Endothelial cell (in vitro differentiated cells): ENCODE measurements at regions not wholly inside any gene's neighbourhood (a gene's known extent, or its start where the extent isn't known, plus 50 kb on each side); places are given as distances from the start of the nearest gene placed in this dataset.

ENCODE experiments used
- DNase-seq: peaks from one replicate; pipeline ENCODE4 v3.0.0; 2021; ENCODE audit warnings: low spot score
- H3K27ac Mint-ChIP-seq: one replicate; pipeline ENCODE4 v1.8.0; 2021; ENCODE audit warnings: mixed read lengths, inconsistent platforms; ENCODE audit not compliant: unreplicated experiment
- H3K27me3 Mint-ChIP-seq: one replicate; pipeline ENCODE4 v1.8.0; 2021; ENCODE audit warnings: mild to moderate bottlenecking, moderate library complexity, mixed read lengths, inconsistent platforms; ENCODE audit not compliant: unreplicated experiment
- H3K36me3 Mint-ChIP-seq: one replicate; pipeline ENCODE4 v1.8.0; 2021; ENCODE audit warnings: mild to moderate bottlenecking, low read depth, mixed read lengths, inconsistent platforms; ENCODE audit not compliant: unreplicated experiment
- H3K4me1 Mint-ChIP-seq: one replicate; pipeline ENCODE4 v1.8.0; 2021; ENCODE audit warnings: mild to moderate bottlenecking, mixed read lengths, inconsistent platforms; ENCODE audit not compliant: unreplicated experiment
- H3K4me3 Mint-ChIP-seq: one replicate; pipeline ENCODE4 v1.8.0; 2021; ENCODE audit warnings: mild to moderate bottlenecking, mixed read lengths, inconsistent platforms; ENCODE audit not compliant: unreplicated experiment
- H3K9me3 Mint-ChIP-seq: one replicate; pipeline ENCODE4 v1.8.0; 2021; ENCODE audit warnings: mixed read lengths, inconsistent platforms; ENCODE audit not compliant: unreplicated experiment
- TF ChIP-seq, protein P1 (sequence below): fragments of 200-600 bp; sonication (generic); IDR thresholded peaks from one replicate; pipeline ENCODE4 v1.5.0; 2021; ENCODE audit warnings: antibody characterized with exemption; ENCODE audit not compliant: unreplicated experiment

DNA sequence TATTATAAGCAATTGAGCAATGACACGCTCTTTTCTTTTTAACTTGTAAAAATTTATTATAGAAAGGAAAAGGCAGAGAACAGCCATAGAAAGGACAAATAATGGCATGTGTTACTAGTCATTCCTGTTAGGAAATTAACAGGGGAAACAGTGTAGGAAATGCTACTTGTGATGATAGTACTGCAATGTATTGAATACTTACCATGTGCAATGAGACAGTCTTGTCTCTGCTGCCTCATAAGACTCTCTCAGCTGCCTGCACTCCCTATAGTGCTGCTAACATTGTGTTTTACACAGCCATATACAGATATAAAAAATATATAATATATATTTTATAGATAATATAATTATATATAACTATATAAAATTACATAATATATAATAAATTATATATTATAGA lies 62.3 kb upstream of the SHOX start:
- TF ChIP-seq, protein P1, sequence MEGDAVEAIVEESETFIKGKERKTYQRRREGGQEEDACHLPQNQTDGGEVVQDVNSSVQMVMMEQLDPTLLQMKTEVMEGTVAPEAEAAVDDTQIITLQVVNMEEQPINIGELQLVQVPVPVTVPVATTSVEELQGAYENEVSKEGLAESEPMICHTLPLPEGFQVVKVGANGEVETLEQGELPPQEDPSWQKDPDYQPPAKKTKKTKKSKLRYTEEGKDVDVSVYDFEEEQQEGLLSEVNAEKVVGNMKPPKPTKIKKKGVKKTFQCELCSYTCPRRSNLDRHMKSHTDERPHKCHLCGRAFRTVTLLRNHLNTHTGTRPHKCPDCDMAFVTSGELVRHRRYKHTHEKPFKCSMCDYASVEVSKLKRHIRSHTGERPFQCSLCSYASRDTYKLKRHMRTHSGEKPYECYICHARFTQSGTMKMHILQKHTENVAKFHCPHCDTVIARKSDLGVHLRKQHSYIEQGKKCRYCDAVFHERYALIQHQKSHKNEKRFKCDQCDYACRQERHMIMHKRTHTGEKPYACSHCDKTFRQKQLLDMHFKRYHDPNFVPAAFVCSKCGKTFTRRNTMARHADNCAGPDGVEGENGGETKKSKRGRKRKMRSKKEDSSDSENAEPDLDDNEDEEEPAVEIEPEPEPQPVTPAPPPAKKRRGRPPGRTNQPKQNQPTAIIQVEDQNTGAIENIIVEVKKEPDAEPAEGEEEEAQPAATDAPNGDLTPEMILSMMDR, result no peak
- H3K4me3 Mint-ChIP-seq, result no peak overlapping the region
- H3K36me3 Mint-ChIP-seq, result peaks cover 17% of the 10 kb centered on the region
- peaks cover 35% of the 10 kb centered on the region for H3K9me3 Mint-ChIP-seq
- H3K27me3 Mint-ChIP-seq, result peaks cover 3% of the 10 kb centered on the region
- DNase-seq, result no peak
- H3K27ac Mint-ChIP-seq, result no peak overlapping the region
- no peaks in the 10 kb centered on the region for H3K4me1 Mint-ChIP-seq

DNA sequence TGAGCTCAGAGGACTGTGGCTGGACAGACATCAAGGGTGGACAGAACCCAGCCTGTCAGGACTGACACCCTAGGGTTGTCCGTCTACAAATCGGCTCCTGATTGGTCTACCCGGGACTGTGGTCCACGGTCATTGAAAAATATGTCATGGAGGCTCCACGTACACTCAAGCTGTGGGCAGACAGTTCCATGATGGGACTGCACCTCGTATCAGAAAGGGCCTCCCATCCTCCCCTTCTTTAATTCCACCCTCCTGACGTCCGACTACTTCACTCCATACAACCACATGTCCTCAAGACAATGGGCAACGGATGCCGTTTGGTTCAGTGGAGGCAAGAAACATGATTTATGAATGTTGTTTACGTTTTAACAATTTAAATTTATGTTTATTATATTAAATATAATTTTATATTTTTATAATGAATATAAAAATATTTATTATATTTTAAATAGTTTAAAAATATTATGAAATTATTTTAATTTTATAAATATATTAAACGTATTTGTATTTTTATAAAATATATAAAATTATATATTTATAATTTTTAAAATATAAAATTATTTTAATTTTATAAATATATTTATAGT lies 58.0 kb upstream of the SHOX start:
- TF ChIP-seq, protein P1, result no peak
- Mint-ChIP-seq H3K4me3 (no peak overlapping the region), H3K9me3 (peaks cover 27% of the 10 kb centered on the region), H3K27me3 (no peaks in the 10 kb centered on the region), H3K4me1 (no peaks in the 10 kb centered on the region), H3K27ac (no peak overlapping the region), H3K36me3 (peaks cover 12% of the 10 kb centered on the region)
- no peak for DNase-seq

DNA sequence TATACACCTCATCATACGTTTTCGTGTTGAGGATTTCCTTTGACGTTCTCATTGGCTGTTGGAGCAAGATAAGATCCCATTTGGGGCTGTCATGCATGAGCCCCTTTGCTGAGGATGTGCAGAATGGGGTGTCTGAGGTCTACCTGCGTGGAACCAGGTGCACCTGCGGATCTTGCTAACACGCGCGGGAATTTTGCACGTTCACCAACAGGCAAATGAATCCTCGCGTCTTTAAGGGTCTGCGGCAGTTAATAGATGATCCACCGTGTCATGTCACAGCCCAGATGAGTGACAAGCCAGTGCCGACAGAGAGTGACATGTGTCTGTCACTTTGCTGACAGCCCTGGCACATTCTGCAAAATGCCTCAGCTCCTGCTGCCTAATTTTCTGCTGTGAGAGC lies 56.3 kb upstream of the SHOX start:
- Mint-ChIP-seq H3K27me3 (no peaks in the 10 kb centered on the region), H3K27ac (no peak overlapping the region), H3K36me3 (peaks cover 12% of the 10 kb centered on the region), H3K4me1 (no peaks in the 10 kb centered on the region), H3K4me3 (no peak overlapping the region), H3K9me3 (peaks cover 40% of the 10 kb centered on the region)
- TF ChIP-seq, protein P1, result no peak
- DNase-seq, result no peak

DNA sequence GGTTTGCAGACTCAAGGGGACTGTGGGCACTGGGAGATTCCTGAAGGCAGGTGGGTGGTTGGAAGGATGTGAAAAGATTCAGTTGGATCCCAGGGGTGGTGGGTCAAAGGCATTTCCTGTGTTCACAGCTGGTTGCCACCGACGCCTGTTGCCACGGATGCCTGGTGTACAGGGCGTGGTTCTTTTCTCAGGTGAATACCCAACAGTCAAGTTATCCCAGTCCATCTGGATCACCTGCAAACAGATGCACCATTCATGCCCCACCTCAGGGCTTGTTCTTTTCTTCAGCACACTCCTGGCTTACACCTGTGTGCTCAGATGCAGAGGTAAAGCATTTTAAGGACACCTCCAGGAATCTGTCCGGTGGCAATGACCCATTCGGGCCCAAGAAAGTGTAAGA lies 55.8 kb upstream of the SHOX start:
- no peaks in the 10 kb centered on the region for H3K4me1 Mint-ChIP-seq
- H3K27me3 Mint-ChIP-seq, result no peaks in the 10 kb centered on the region
- DNase-seq, result no peak
- H3K27ac Mint-ChIP-seq, result no peak overlapping the region
- peaks cover 43% of the 10 kb centered on the region for H3K9me3 Mint-ChIP-seq
- peaks cover 12% of the 10 kb centered on the region for H3K36me3 Mint-ChIP-seq
- TF ChIP-seq, protein P1, result no peak
- H3K4me3 Mint-ChIP-seq, result no peak overlapping the region

DNA sequence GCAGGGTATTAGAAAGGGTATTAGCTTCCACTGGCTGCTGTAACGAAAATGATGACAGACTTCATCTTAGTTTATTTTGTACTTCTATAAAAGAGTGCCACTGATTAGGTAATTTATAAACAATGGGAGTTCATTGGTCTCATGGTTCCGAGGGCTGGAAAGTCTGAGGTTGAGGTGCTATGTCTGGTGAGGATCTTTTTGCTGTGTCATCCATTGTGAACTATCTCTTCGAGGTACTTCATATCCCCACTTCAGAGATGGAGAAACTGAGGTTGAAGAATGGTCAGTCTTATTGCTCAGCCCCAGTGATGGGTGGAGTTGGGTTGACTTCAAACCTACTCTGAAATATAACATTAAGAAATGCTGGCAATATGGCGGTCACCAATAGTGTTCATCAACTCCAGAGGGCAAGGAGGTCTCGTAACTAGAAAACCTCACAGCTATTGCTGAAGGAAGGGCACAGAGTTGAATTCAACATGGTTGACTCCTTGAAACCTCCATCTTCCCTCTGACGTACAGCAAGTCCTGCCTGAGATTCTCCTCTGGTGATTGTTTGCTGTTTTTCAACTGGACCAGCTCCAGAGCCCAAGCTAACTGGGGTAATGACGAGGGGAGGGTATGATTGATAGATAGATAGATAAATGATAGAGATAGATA lies 53.6 kb upstream of the SHOX start:
- Mint-ChIP-seq H3K27ac (no peak overlapping the region), H3K9me3 (peaks cover 51% of the 10 kb centered on the region), H3K4me1 (no peaks in the 10 kb centered on the region), H3K36me3 (peaks cover 8% of the 10 kb centered on the region), H3K4me3 (no peak overlapping the region), H3K27me3 (no peaks in the 10 kb centered on the region)
- TF ChIP-seq, protein P1, result no peak
- no peak for DNase-seq
